H1 (cell line): ENCODE measurements at regions not wholly inside any gene's neighbourhood (a gene's known extent, or its start where the extent isn't known, plus 50 kb on each side); places are given as distances from the start of the nearest gene placed in this dataset.

ENCODE experiments used
- CTCF ChIA-PET: fragments of 300-600 bp; sonication (Branson Sonifier 250); formaldehyde crosslinking; loops from one replicate; lab custom pipeline; 2021; ENCODE audit not compliant: partially characterized antibody; lab: Charles Lee
- POLR2A ChIA-PET: fragments of 300-600 bp; sonication (Branson Sonifier 250); formaldehyde crosslinking; loops from one replicate; lab custom pipeline; 2021; ENCODE audit warnings: inconsistent platforms; ENCODE audit not compliant: partially characterized antibody; lab: Charles Lee
- DNase-seq, 2 experiments: peaks; one replicate each; pipeline versions ENCODE4 v3.0.0 to v3.0.0-alpha.2; 2010 to 2022; ENCODE audit warnings: low spot score in 2 of 2, low read depth in 1 of 2, mixed read lengths in 1 of 2
- FAIRE-seq: peaks from 2 replicates; lab custom pipeline; 2011; peaks lifted over from hg19 to GRCh38; lab: Jason Lieb, UNC
- H2AFZ ChIP-seq: 2 replicates; pipeline ENCODE4 v1.8.1; 2012; ENCODE audit warnings: low read length, inconsistent platforms
- H2AK5ac ChIP-seq: 2 replicates; pipeline ENCODE4 v1.6.1; 2013; ENCODE audit warnings: low read depth, low read length
- H2BK120ac ChIP-seq: replicated peaks from 2 replicates; pipeline ENCODE3; 2013; ENCODE audit warnings: low read depth, low read length, inconsistent platforms
- H2BK12ac ChIP-seq: 2 replicates; pipeline ENCODE4 v1.6.1; 2013; ENCODE audit warnings: low read depth, low read length
- H2BK15ac ChIP-seq: 2 replicates; pipeline ENCODE4 v1.6.1; 2013; ENCODE audit warnings: low read length
- H2BK20ac ChIP-seq: 2 replicates; pipeline ENCODE4 v1.6.1; 2013; ENCODE audit warnings: low read length
- H2BK5ac ChIP-seq: 2 replicates; pipeline ENCODE4 v1.6.1; 2013; ENCODE audit warnings: low read depth, low read length
- H3K14ac ChIP-seq: 2 replicates; pipeline ENCODE4 v1.6.1; 2013; ENCODE audit warnings: inconsistent platforms; ENCODE audit not compliant: insufficient read length
- H3K18ac ChIP-seq: 2 replicates; pipeline ENCODE4 v1.6.1; 2013; ENCODE audit warnings: low read length; ENCODE audit errors: extremely low read depth
- H3K23ac ChIP-seq: 2 replicates; pipeline ENCODE4 v1.6.1; 2013; ENCODE audit warnings: inconsistent platforms; ENCODE audit not compliant: insufficient read length
- H3K23me2 ChIP-seq: 2 replicates; pipeline ENCODE4 v1.6.1; 2013; ENCODE audit warnings: low read depth, low read length
- H3K27ac ChIP-seq: 2 replicates; pipeline ENCODE4 v1.6.1; 2011; ENCODE audit warnings: low read depth, low read length, inconsistent platforms
- H3K27me3 ChIP-seq, 4 experiments: replicated peaks in 1 of 4; 1 replicate in 1 of 4; 2 replicates in 3 of 4; pipeline versions ENCODE4 v1.6.1 to v1.8.1; 2011 to 2013; ENCODE audit warnings: low read length in 3 of 4, mild to moderate bottlenecking in 3 of 4, inconsistent platforms in 2 of 4, mixed read lengths in 2 of 4, moderate library complexity in 1 of 4; ENCODE audit not compliant: control insufficient read depth in 3 of 4, insufficient read depth in 3 of 4; ENCODE audit errors: extremely low read depth in 1 of 4
- H3K36me3 ChIP-seq, 4 experiments: 2 replicates each; pipeline versions ENCODE4 v1.6.1 to v1.8.1; 2011 to 2013; ENCODE audit warnings: mild to moderate bottlenecking in 4 of 4, low read length in 3 of 4, moderate library complexity in 2 of 4, control low read depth in 1 of 4, inconsistent platforms in 1 of 4; ENCODE audit not compliant: insufficient read depth in 4 of 4, control insufficient read depth in 2 of 4
- H3K4ac ChIP-seq: replicated peaks from 2 replicates; pipeline ENCODE3; 2013; ENCODE audit warnings: low read length, low read depth, mixed read lengths, inconsistent platforms; ENCODE audit not compliant: insufficient read length
- H3K4me1 ChIP-seq, 4 experiments: replicated peaks in 1 of 4; 1 replicate in 1 of 4; 2 replicates in 3 of 4; pipeline versions ENCODE4 v1.6.1 to v1.8.1; 2011 to 2013; ENCODE audit warnings: low read length in 3 of 4, inconsistent platforms in 2 of 4, mixed read lengths in 1 of 4; ENCODE audit not compliant: insufficient read depth in 4 of 4, control insufficient read depth in 3 of 4
- H3K4me2 ChIP-seq, 2 experiments: 2 replicates each; pipeline versions ENCODE4 v1.6.1 to v1.8.1; 2011 to 2013; ENCODE audit warnings: low read depth in 2 of 2, low read length in 2 of 2, control low read depth in 1 of 2, inconsistent platforms in 1 of 2, mild to moderate bottlenecking in 1 of 2; ENCODE audit not compliant: insufficient read depth in 1 of 2
- H3K4me3 ChIP-seq, 4 experiments: fragments of 200-600, 300-600 bp in 1 of 4; sonication (generic), shearing (Covaris generic), sonication (Bioruptor Twin) in 1 of 4; 2 replicates each; pipeline versions ENCODE4 v1.5.1 to v1.8.1; 2011 to 2016; ENCODE audit warnings: low read length in 4 of 4, low read depth in 3 of 4, control low read depth in 2 of 4, inconsistent platforms in 2 of 4, mild to moderate bottlenecking in 2 of 4, mixed read lengths in 1 of 4, moderate library complexity in 1 of 4; ENCODE audit not compliant: insufficient read depth in 2 of 4; ENCODE audit errors: extremely low read depth in 1 of 4
- H3K56ac ChIP-seq: replicated peaks from 2 replicates; pipeline ENCODE3; 2013; ENCODE audit warnings: low read depth, mild to moderate bottlenecking, mixed read lengths, low read length, inconsistent platforms; ENCODE audit not compliant: insufficient read length
- H3K79me1 ChIP-seq: 2 replicates; pipeline ENCODE4 v1.6.1; 2013; ENCODE audit warnings: low read depth, low read length, control low read depth
- H3K79me2 ChIP-seq, 2 experiments: 2 replicates each; pipeline versions ENCODE4 v1.6.1 to v1.8.1; 2012 to 2013; ENCODE audit warnings: low read length in 2 of 2, mild to moderate bottlenecking in 2 of 2, inconsistent platforms in 1 of 2; ENCODE audit not compliant: insufficient read depth in 2 of 2, control insufficient read depth in 1 of 2
- H3K9ac ChIP-seq, 4 experiments: replicated peaks in 1 of 4; 1 replicate in 1 of 4; 2 replicates in 3 of 4; pipeline versions ENCODE4 v1.6.1 to v1.8.1; 2011 to 2013; ENCODE audit warnings: low read depth in 3 of 4, low read length in 3 of 4, control low read depth in 2 of 4, mild to moderate bottlenecking in 2 of 4, moderate library complexity in 2 of 4, inconsistent platforms in 1 of 4; ENCODE audit errors: extremely low read depth in 1 of 4
- H3K9me3 ChIP-seq, 2 experiments: 2 replicates each; pipeline versions ENCODE4 v1.6.1 to v1.8.1; 2012 to 2013; ENCODE audit warnings: mild to moderate bottlenecking in 2 of 2, moderate library complexity in 2 of 2, control low read depth in 1 of 2, inconsistent platforms in 1 of 2, low read depth in 1 of 2, low read length in 1 of 2, mixed read lengths in 1 of 2; ENCODE audit not compliant: insufficient read depth in 2 of 2
- H4K20me1 ChIP-seq, 2 experiments: replicated peaks in 1 of 2; 2 replicates each; pipeline versions ENCODE3 to v1.8.1; 2011 to 2013; ENCODE audit warnings: inconsistent platforms in 2 of 2, low read length in 2 of 2, mild to moderate bottlenecking in 1 of 2; ENCODE audit not compliant: insufficient read depth in 2 of 2, control insufficient read depth in 1 of 2
- H4K5ac ChIP-seq: 2 replicates; pipeline ENCODE4 v1.6.1; 2013; ENCODE audit warnings: low read length, low read depth, mixed read lengths, inconsistent platforms; ENCODE audit not compliant: insufficient read length
- H4K8ac ChIP-seq: 2 replicates; pipeline ENCODE4 v1.8.0; 2013; ENCODE audit warnings: mild to moderate bottlenecking, moderate library complexity, low read length, inconsistent platforms; ENCODE audit not compliant: insufficient read depth; ENCODE audit errors: extremely low read depth
- H4K91ac ChIP-seq: replicated peaks from 2 replicates; pipeline ENCODE3; 2013; ENCODE audit warnings: low read length, mixed read lengths, inconsistent platforms; ENCODE audit not compliant: insufficient read length
- ATF3 ChIP-seq: IDR thresholded peaks from 2 replicates; pipeline ENCODE4 v1.6.1; 2011; ENCODE audit warnings: low read depth, mild to moderate bottlenecking, low read length; ENCODE audit not compliant: insufficient read depth
- CBX8 ChIP-seq: fragments of 300-800, 300-1000 bp; sonication (generic); IDR thresholded peaks from 2 replicates; pipeline ENCODE4 v1.7.1; 2016; ENCODE audit warnings: low read depth, low read length, borderline replicate concordance
- EZH2 ChIP-seq: fragments of 200-600 bp; sonication (generic); IDR thresholded peaks from 2 replicates; pipeline ENCODE4 v1.7.1; 2012; ENCODE audit warnings: low read depth, mild to moderate bottlenecking, moderate library complexity, low read length, inconsistent platforms; ENCODE audit not compliant: severe bottlenecking
- HDAC2 ChIP-seq, 2 experiments: fragments of 300-600 bp in 1 of 2; sonication (generic) in 1 of 2; IDR thresholded peaks; 2 replicates each; pipeline ENCODE4 v1.6.1; 2011 to 2012; ENCODE audit warnings: low read depth in 2 of 2, low read length in 2 of 2, mild to moderate bottlenecking in 2 of 2, moderate library complexity in 2 of 2, borderline replicate concordance in 1 of 2, inconsistent platforms in 1 of 2
- KDM1A ChIP-seq: fragments of 200-600, 300-600 bp; sonication (generic); IDR thresholded peaks from 2 replicates; pipeline ENCODE4 v1.7.1; 2016; ENCODE audit warnings: mild to moderate bottlenecking, low read length, borderline replicate concordance
- NRF1 ChIP-seq: IDR thresholded peaks from 2 replicates; pipeline ENCODE4 v1.6.1; 2011; ENCODE audit warnings: mild to moderate bottlenecking, low read depth, low read length, improper control_type of control experiment
- POLR2A ChIP-seq, 2 experiments: IDR thresholded peaks; 1 replicate in 1 of 2; 2 replicates in 1 of 2; pipeline ENCODE4 v1.6.1; 2011; ENCODE audit warnings: low read depth in 2 of 2, low read length in 2 of 2, mild to moderate bottlenecking in 2 of 2; ENCODE audit errors: control extremely low read depth in 1 of 2
- POLR2AphosphoS5 ChIP-seq: IDR thresholded peaks from 2 replicates; pipeline ENCODE4 v1.6.1; 2011; ENCODE audit warnings: low read depth, low read length
- SUZ12 ChIP-seq: fragments of 200-600 bp; sonication (generic); IDR thresholded peaks from 2 replicates; pipeline ENCODE4 v1.6.1; 2012; ENCODE audit warnings: mild to moderate bottlenecking, inconsistent platforms, low read length, moderate library complexity, mixed read lengths
- WGBS, 2 experiments: shearing (Covaris generic) in 1 of 2; methylation state at CpG; one replicate each; pipeline versions ENCODE4 v1.1.6 to v1.1.7; 2013 to 2015; ENCODE audit warnings: low lambda C conversion rate in 2 of 2, mixed read lengths in 2 of 2, inconsistent platforms in 1 of 2, low coverage in 1 of 2, missing lambda C conversion rate in 1 of 2; ENCODE audit not compliant: insufficient replicate concordance in 2 of 2, insufficient coverage in 1 of 2, insufficient read length in 1 of 2; ENCODE audit errors: extremely low coverage in 1 of 2, missing lambda C conversion rate in 1 of 2; 5-methylcytosine and 5-hydroxymethylcytosine counted together

GRCh38 chr20:48015943-48016723, 230.9 kb upstream of the SULF2 start:
- FAIRE-seq (no peak), DNase-seq (no peak)
- H3K18ac ChIP-seq: no peak overlapping the region
- peaks cover under 1% of the 10 kb centered on the region; the same call in 1 of the 2 replicates for H3K23me2 ChIP-seq
- no peaks in the 10 kb centered on the region for H3K79me2 ChIP-seq
- no peak overlapping the region for H4K5ac ChIP-seq
- no peak overlapping the region for H4K91ac ChIP-seq
- no peak overlapping the region for H3K9ac ChIP-seq
- H3K56ac ChIP-seq: no peak overlapping the region
- no peak overlapping the region for H2BK12ac ChIP-seq
- H3K27ac ChIP-seq: no peak overlapping the region
- no peak overlapping the region for H2BK20ac ChIP-seq
- H2BK120ac ChIP-seq: no peak overlapping the region
- H2BK15ac ChIP-seq: no peak overlapping the region
- WGBS, 2 experiments: 93% methylated on average over 11 of the region's 11 CpGs; no CpG with 5 or more reads in 1 of the 2 experiments
- CTCF ChIA-PET: interaction anchor here (1.4 kb wide), 1 partner anchor 10 kb away, joined by 3 read pairs; no protein-coding TSS in a partner anchor
- H4K8ac ChIP-seq: no peak overlapping the region
- H3K36me3 ChIP-seq: no peaks in the 10 kb centered on the region
- no peaks in the 10 kb centered on the region for H4K20me1 ChIP-seq
- no peak overlapping the region for H2BK5ac ChIP-seq
- H3K9me3 ChIP-seq: peaks cover 5 to 11% of the 10 kb centered on the region in 2 experiments; a peak in 2 of 4 replicates
- H3K23ac ChIP-seq: no peak overlapping the region
- no peak overlapping the region for H3K14ac ChIP-seq
- no peaks in the 10 kb centered on the region for H3K79me1 ChIP-seq
- H3K4ac ChIP-seq: no peak overlapping the region
- POLR2A ChIA-PET: no interaction called here
- no peak overlapping the region for H2AFZ ChIP-seq
- no peaks in the 10 kb centered on the region for H3K27me3 ChIP-seq
- H3K4me1 ChIP-seq: no peaks in the 10 kb centered on the region
- no peak overlapping the region for H3K4me3 ChIP-seq
- H3K4me2 ChIP-seq: no peak overlapping the region
- H2AK5ac ChIP-seq: no peak overlapping the region
- TF ChIP-seq POLR2A (IDR thresholded peaks at IDR 0.05; ENCODE audit: control extremely low read depth in 1 of 2, low read depth in 2 of 2, low read length in 2 of 2): no peak
- no peak for TF ChIP-seq ATF3
- TF ChIP-seq POLR2AphosphoS5: no peak
- no peak for TF ChIP-seq SUZ12
- no peak for TF ChIP-seq KDM1A
- no peak for TF ChIP-seq HDAC2 (IDR thresholded peaks at IDR 0.05; ENCODE audit: borderline replicate concordance in 1 of 2, low read depth in 2 of 2, low read length in 2 of 2)
- TF ChIP-seq NRF1: no peak
- no peak for TF ChIP-seq CBX8
- no peak for TF ChIP-seq EZH2
